HG02588 (cell line): ENCODE measurements at regions not wholly inside any gene's neighbourhood (a gene's known extent, or its start where the extent isn't known, plus 50 kb on each side); places are given as distances from the start of the nearest gene placed in this dataset.
A peak's percentile ranks its signal among the peaks of the same experiment; 100 is the strongest.

ENCODE experiments used
- ATAC-seq: cut with Tn5 transposase; IDR thresholded peaks from one replicate; pipeline ENCODE4 v1.9.1; 2021; ENCODE audit warnings: mild to moderate bottlenecking, moderate library complexity; ENCODE audit not compliant: unreplicated experiment

GRCh38 chr4:175514174-175514573 lies 297.9 kb downstream of the GPM6A start:
- ATAC-seq: no peak

GRCh38 chr4:175530655-175531054 lies 281.4 kb downstream of the GPM6A start:
- no peak for ATAC-seq

- ATAC-seq: no peak
These were observed 280.5 kb downstream of the GPM6A start for GRCh38 chr4:175531405-175532091.

- ATAC-seq: peak; percentile 58
These were observed 275.1 kb downstream of the GPM6A start for GRCh38 chr4:175536852-175537453.

GRCh38 chr4:175539498-175539897 lies 272.6 kb downstream of the GPM6A start:
- ATAC-seq: no peak

GRCh38 chr4:175540151-175540550 lies 271.9 kb downstream of the GPM6A start:
- ATAC-seq: no peak

- ATAC-seq: no peak
These were observed 271.3 kb downstream of the GPM6A start for GRCh38 chr4:175540732-175541131.

- no peak for ATAC-seq
These were observed 269.3 kb downstream of the GPM6A start for GRCh38 chr4:175542786-175543185.

GRCh38 chr4:175559126-175559525 lies 252.9 kb downstream of the GPM6A start:
- ATAC-seq: no peak

GRCh38 chr4:175559526-175559925 lies 252.5 kb downstream of the GPM6A start:
- ATAC-seq: no peak

- no peak for ATAC-seq
These were observed 251.5 kb downstream of the GPM6A start for GRCh38 chr4:175560604-175561003.

GRCh38 chr4:175561696-175562095 lies 250.4 kb downstream of the GPM6A start:
- ATAC-seq: no peak

- no peak for ATAC-seq
These were observed 250.0 kb downstream of the GPM6A start for GRCh38 chr4:175562111-175562510.

GRCh38 chr4:175562542-175562941 lies 249.5 kb downstream of the GPM6A start:
- ATAC-seq: no peak
